DND-41 (cell line): ENCODE measurements at regions not wholly inside any gene's neighbourhood (a gene's known extent, or its start where the extent isn't known, plus 50 kb on each side); places are given as distances from the start of the nearest gene placed in this dataset.

Source experiments
- ATAC-seq: fragments of 200-7000 bp; cut with Tn5 transposase; 3 replicates; pipeline ENCODE4 v1.9.1; 2021; ENCODE audit warnings: low read depth; ENCODE audit not compliant: insufficient read depth
- DNase-seq: peaks from one replicate; pipeline ENCODE4 v3.0.0-alpha.2; 2020
- H2AFZ ChIP-seq: 2 replicates; pipeline ENCODE4 v1.6.0; 2012; ENCODE audit warnings: low read depth, low read length
- H3K27ac ChIP-seq: 2 replicates; pipeline ENCODE4 v1.5.1; 2012; ENCODE audit warnings: low read length, inconsistent platforms
- H3K27me3 ChIP-seq: fragments of 200-600 bp; sonication (generic); 2 replicates; pipeline ENCODE4 v1.6.0; 2012; ENCODE audit warnings: low read length, mild to moderate bottlenecking, inconsistent platforms; ENCODE audit not compliant: insufficient read depth, poor library complexity
- H3K36me3 ChIP-seq: 2 replicates; pipeline ENCODE4 v1.5.1; 2012; ENCODE audit warnings: low read length, inconsistent platforms; ENCODE audit not compliant: insufficient read depth
- H3K4me1 ChIP-seq: 2 replicates; pipeline ENCODE4 v1.5.1; 2012; ENCODE audit warnings: mild to moderate bottlenecking, low read length; ENCODE audit not compliant: insufficient read depth
- H3K4me2 ChIP-seq: 2 replicates; pipeline ENCODE4 v1.6.0; 2012; ENCODE audit warnings: mild to moderate bottlenecking, moderate library complexity, low read length, inconsistent platforms; ENCODE audit not compliant: insufficient read depth
- H3K4me3 ChIP-seq, 2 experiments: fragments of 200-600 bp in 1 of 2; shearing (Covaris generic) in 1 of 2; 2 replicates each; pipeline ENCODE4 v1.5.1; 2012 to 2016; ENCODE audit warnings: inconsistent platforms in 2 of 2, low read length in 2 of 2, mild to moderate bottlenecking in 2 of 2, low read depth in 1 of 2, moderate library complexity in 1 of 2
- H3K79me2 ChIP-seq: 2 replicates; pipeline ENCODE4 v1.6.0; 2012; ENCODE audit warnings: low read length, inconsistent platforms; ENCODE audit not compliant: insufficient read depth
- H3K9ac ChIP-seq: 2 replicates; pipeline ENCODE4 v1.6.0; 2012; ENCODE audit warnings: low read depth, mild to moderate bottlenecking, inconsistent platforms, low read length, moderate library complexity
- H3K9me3 ChIP-seq: 2 replicates; pipeline ENCODE4 v1.5.1; 2012; ENCODE audit warnings: low read length, moderate library complexity, mild to moderate bottlenecking, inconsistent platforms; ENCODE audit not compliant: insufficient read depth, severe bottlenecking
- H4K20me1 ChIP-seq: 2 replicates; pipeline ENCODE4 v1.6.0; 2012; ENCODE audit warnings: low read length; ENCODE audit not compliant: insufficient read depth
- CTCF ChIP-seq: IDR thresholded peaks from 2 replicates; pipeline ENCODE4 v1.5.1; 2012; ENCODE audit warnings: borderline replicate concordance, low read length, moderate library complexity, mild to moderate bottlenecking; ENCODE audit not compliant: poor library complexity, severe bottlenecking; ENCODE audit errors: extremely low read depth
- EZH2 ChIP-seq: IDR thresholded peaks from 3 replicates; pipeline ENCODE4 v1.6.1; 2012; ENCODE audit warnings: borderline replicate concordance, low read depth, mild to moderate bottlenecking, moderate library complexity, low read length, inconsistent platforms; ENCODE audit not compliant: severe bottlenecking

- Histone ChIP-seq H3K4me2 (no peak overlapping the region), H3K4me1 (no peaks in the 10 kb centered on the region), H2AFZ (no peak overlapping the region), H3K36me3 (no peaks in the 10 kb centered on the region), H3K27me3 (peaks cover 4% of the 10 kb centered on the region), H3K79me2 (no peaks in the 10 kb centered on the region), H3K9ac (no peak overlapping the region), H3K27ac (no peak overlapping the region), H3K4me3 (no peak overlapping the region), H3K9me3 (no peaks in the 10 kb centered on the region), H4K20me1 (no peaks in the 10 kb centered on the region)
- DNase-seq (no peak), ATAC-seq (no peak)
- TF ChIP-seq EZH2: no peak
- no peak for TF ChIP-seq CTCF
Observed at GRCh38 chr5:86979811-86980411, 287.8 kb upstream of the RASA1 start.

- ATAC-seq (no peak), DNase-seq (no peak)
- H3K4me1 ChIP-seq: no peaks in the 10 kb centered on the region
- no peaks in the 10 kb centered on the region for H3K36me3 ChIP-seq
- H3K9ac ChIP-seq: no peak overlapping the region
- peaks cover 4% of the 10 kb centered on the region for H3K27me3 ChIP-seq
- H3K27ac ChIP-seq: no peak overlapping the region
- TF ChIP-seq CTCF: no peak
- no peak for TF ChIP-seq EZH2
- H3K4me2 ChIP-seq: no peak overlapping the region
- no peaks in the 10 kb centered on the region for H3K9me3 ChIP-seq
- no peaks in the 10 kb centered on the region for H3K79me2 ChIP-seq
- H4K20me1 ChIP-seq: no peaks in the 10 kb centered on the region
- H3K4me3 ChIP-seq: no peak overlapping the region
- H2AFZ ChIP-seq: no peak overlapping the region
Observed at GRCh38 chr5:86981898-86982297, 285.8 kb upstream of the RASA1 start.

GRCh38 chr5:86983208-86983607 is 284.5 kb upstream of the RASA1 start:
- H3K27me3 ChIP-seq: peaks cover 4% of the 10 kb centered on the region
- H2AFZ ChIP-seq: no peak overlapping the region
- H3K9me3 ChIP-seq: no peaks in the 10 kb centered on the region
- no peaks in the 10 kb centered on the region for H4K20me1 ChIP-seq
- ATAC-seq (no peak), DNase-seq (no peak)
- no peak overlapping the region for H3K9ac ChIP-seq
- H3K4me1 ChIP-seq: no peaks in the 10 kb centered on the region
- no peak overlapping the region for H3K27ac ChIP-seq
- no peak for TF ChIP-seq CTCF
- TF ChIP-seq EZH2: no peak
- H3K4me2 ChIP-seq: no peak overlapping the region
- no peaks in the 10 kb centered on the region for H3K79me2 ChIP-seq
- no peak overlapping the region for H3K4me3 ChIP-seq
- no peaks in the 10 kb centered on the region for H3K36me3 ChIP-seq
